Endothelial cell of umbilical vein (primary cell): ENCODE measurements at regions not wholly inside any gene's neighbourhood (a gene's known extent, or its start where the extent isn't known, plus 50 kb on each side); places are given as distances from the start of the nearest gene placed in this dataset.

Experiments used
- BruUV-seq: library from RNA; stranded (reverse); fragments of 400-500 nt; replicated peaks from 2 replicates; lab custom pipeline; 2021; lab: Mats Ljungman, UMichigan
- CTCF ChIA-PET: fragments of 300-600, 350-600 bp; sonication (Branson Sonifier 250); formaldehyde crosslinking; loops from one replicate; lab custom pipeline; 2021; ENCODE audit warnings: antibody characterized with exemption, inconsistent platforms; lab: Charles Lee
- POLR2A ChIA-PET: fragments of 300-600, 350-600 bp; sonication (Branson Sonifier 250); formaldehyde crosslinking; loops from one replicate; lab custom pipeline; 2021; ENCODE audit warnings: antibody characterized with exemption, inconsistent platforms; lab: Charles Lee
- DNase-seq: peaks from one replicate; pipeline ENCODE4 v3.0.0-alpha.2; 2011; ENCODE audit warnings: low read depth, low spot score
- FAIRE-seq: peaks from 2 replicates; lab custom pipeline; 2011; peaks lifted over from hg19 to GRCh38; lab: Jason Lieb, UNC
- H2AFZ ChIP-seq: 2 replicates; pipeline ENCODE4 v1.6.0; 2012; ENCODE audit warnings: low read depth, low read length, control low read depth, inconsistent platforms
- H3K27ac ChIP-seq: 2 replicates; pipeline ENCODE4 v1.5.1; 2011; ENCODE audit warnings: low read depth, mild to moderate bottlenecking, control low read depth, low read length, moderate library complexity; ENCODE audit not compliant: insufficient read depth
- H3K27me3 ChIP-seq, 2 experiments: 2 replicates each; pipeline versions ENCODE4 v1.6.0 to v1.6.1; 2011; ENCODE audit warnings: low read length in 2 of 2, mixed read lengths in 1 of 2; ENCODE audit not compliant: control insufficient read depth in 2 of 2, insufficient read depth in 2 of 2
- H3K36me3 ChIP-seq, 2 experiments: 2 replicates in 1 of 2; 3 replicates in 1 of 2; pipeline ENCODE4 v1.5.1; 2011; ENCODE audit warnings: low read length in 2 of 2, mild to moderate bottlenecking in 1 of 2, moderate library complexity in 1 of 2; ENCODE audit not compliant: control insufficient read depth in 2 of 2, insufficient read depth in 2 of 2; ENCODE audit errors: extremely low read depth in 1 of 2
- H3K4me1 ChIP-seq: 3 replicates; pipeline ENCODE4 v1.5.1; 2011; ENCODE audit warnings: mild to moderate bottlenecking, low read length; ENCODE audit not compliant: control insufficient read depth, insufficient read depth; ENCODE audit errors: extremely low read depth
- H3K4me2 ChIP-seq: 2 replicates; pipeline ENCODE4 v1.6.1; 2011; ENCODE audit warnings: low read length, control low read depth, mixed read lengths; ENCODE audit not compliant: insufficient read depth
- H3K4me3 ChIP-seq, 3 experiments: fragments of 200-600 bp in 1 of 3; sonication (generic), shearing (Covaris generic) in 1 of 3; replicated peaks in 1 of 3; 2 replicates each; pipeline ENCODE4 v1.5.1; 2011 to 2016; ENCODE audit warnings: control low read depth in 3 of 3, low read length in 3 of 3, mild to moderate bottlenecking in 2 of 3, inconsistent platforms in 1 of 3, low read depth in 1 of 3, moderate library complexity in 1 of 3; ENCODE audit not compliant: insufficient read depth in 1 of 3
- H3K79me2 ChIP-seq: 2 replicates; pipeline ENCODE4 v1.6.0; 2012; ENCODE audit warnings: low read length, inconsistent platforms; ENCODE audit not compliant: control insufficient read depth, insufficient read depth
- H3K9ac ChIP-seq: replicated peaks from 2 replicates; pipeline ENCODE3; 2011; ENCODE audit warnings: low read length, control low read depth; ENCODE audit not compliant: insufficient read depth; ENCODE audit errors: extremely low read depth
- H3K9me1 ChIP-seq: replicated peaks from 3 replicates; pipeline ENCODE4 v1.6.0; 2011; ENCODE audit warnings: mild to moderate bottlenecking, low read length; ENCODE audit not compliant: control insufficient read depth, insufficient read depth; ENCODE audit errors: extremely low read depth
- H3K9me3 ChIP-seq: replicated peaks from 2 replicates; pipeline ENCODE4 v1.5.1; 2012; ENCODE audit warnings: low read length, inconsistent platforms; ENCODE audit not compliant: control insufficient read depth, insufficient read depth
- H4K20me1 ChIP-seq: replicated peaks from 2 replicates; pipeline ENCODE3; 2011; ENCODE audit warnings: mild to moderate bottlenecking, low read length; ENCODE audit not compliant: control insufficient read depth, insufficient read depth; ENCODE audit errors: extremely low read depth
- CTCF ChIP-seq, 2 donors: IDR thresholded peaks; 1 replicate in 1 of 2; 2 replicates in 1 of 2; pipeline ENCODE4 v1.5.1; 2011; ENCODE audit warnings: low read length in 2 of 2, mild to moderate bottlenecking in 2 of 2, moderate library complexity in 2 of 2, control low read depth in 1 of 2, inconsistent platforms in 1 of 2, low read depth in 1 of 2; ENCODE audit not compliant: insufficient read depth in 1 of 2; ENCODE audit errors: extremely low read depth in 1 of 2
- EZH2 ChIP-seq: IDR thresholded peaks from 2 replicates; pipeline ENCODE4 v1.6.1; 2012; ENCODE audit warnings: borderline replicate concordance, low read depth, mild to moderate bottlenecking, moderate library complexity, low read length, inconsistent platforms; ENCODE audit not compliant: severe bottlenecking
- FOS ChIP-seq: IDR thresholded peaks from 2 replicates; pipeline ENCODE4 v1.6.1; 2011; ENCODE audit warnings: mild to moderate bottlenecking, low read length, moderate library complexity, borderline replicate concordance; ENCODE audit not compliant: insufficient read depth
- GATA2 ChIP-seq: IDR thresholded peaks from 2 replicates; pipeline ENCODE4 v1.7.0; 2011; ENCODE audit warnings: low read depth, mild to moderate bottlenecking, moderate library complexity, mixed read lengths, low read length; ENCODE audit not compliant: insufficient read length, insufficient read depth
- JUN ChIP-seq: IDR thresholded peaks from 2 replicates; pipeline ENCODE4 v1.6.1; 2011; ENCODE audit warnings: borderline replicate concordance, low read depth; ENCODE audit not compliant: insufficient read length, insufficient read depth
- MAX ChIP-seq: IDR thresholded peaks from 2 replicates; pipeline ENCODE4 v1.6.1; 2011; ENCODE audit not compliant: insufficient read depth, insufficient read length
- MYC ChIP-seq: IDR thresholded peaks from one replicate; pipeline ENCODE4 v1.6.1; 2011; ENCODE audit warnings: mild to moderate bottlenecking, low read depth, low read length
- POLR2A ChIP-seq: IDR thresholded peaks from 2 replicates; pipeline ENCODE4 v1.6.1; 2012; ENCODE audit warnings: low read depth, mild to moderate bottlenecking, control low read depth, low read length
- dilution Hi-C: fragments of 300-500 bp; cut with MboI; formaldehyde crosslinking; loops from one replicate; pipeline ENCODE4 v1.15.0; 2019; ENCODE audit warnings: low sequenced_read_pairs; ENCODE audit not compliant: extremely low pct_ligation_motif_present
- intact Hi-C: fragments of 100-400 bp; cut with micrococcal nuclease; formaldehyde crosslinking; loops from one replicate; pipeline ENCODE4 v1.10.0; 2022

- Histone ChIP-seq H3K9ac (no peak overlapping the region), H3K9me3 (no peaks in the 10 kb centered on the region), H3K27ac (no peak overlapping the region), H3K4me2 (no peak overlapping the region), H3K36me3 (no peaks in the 10 kb centered on the region), H3K9me1 (no peaks in the 10 kb centered on the region), H3K4me3 (no peak overlapping the region), H2AFZ (no peak overlapping the region), H4K20me1 (no peaks in the 10 kb centered on the region), H3K4me1 (no peaks in the 10 kb centered on the region), H3K79me2 (no peaks in the 10 kb centered on the region), H3K27me3 (no peaks in the 10 kb centered on the region)
- no peak for TF ChIP-seq POLR2A
- no peak for TF ChIP-seq CTCF (IDR thresholded peaks at IDR 0.05; ENCODE audit: extremely low read depth in 1 of 2, insufficient read depth in 1 of 2, low read depth in 1 of 2, low read length in 2 of 2)
- TF ChIP-seq EZH2 = no peak
- no peak for TF ChIP-seq MYC
- TF ChIP-seq FOS = no peak
- no peak for TF ChIP-seq GATA2
- TF ChIP-seq MAX = no peak
- no peak for TF ChIP-seq JUN
- BruUV-seq = no TSS peak
- intact Hi-C loops = no loop called here
- dilution Hi-C loops = no loop called here
- POLR2A ChIA-PET = no interaction called here
- no peak for DNase-seq
- CTCF ChIA-PET = interaction anchor here (1.0 to 3.6 kb wide), 3 partner anchors 10 to 982 kb away, joined by 3 to 25 read pairs (median 3); no protein-coding TSS in a partner anchor
- no peak for FAIRE-seq
Observed at GRCh38 chr1:29398431-29398830, 162.1 kb downstream of the PTPRU start.
